ENCODE measurements at regions not wholly inside any gene's neighbourhood (a gene's known extent, or its start where the extent isn't known, plus 50 kb on each side); places are given as distances from the start of the nearest gene placed in this dataset.
"Not testable (repeated sequence)": the region's sequence is repeated elsewhere in the genome, so short reads cannot be mapped to it uniquely, and the experiment has no call there.

GRCh38 chr1:199561334-199561733 lies 466.2 kb upstream of the NR5A2 start:
- DNase-seq: no peak

- no peak for DNase-seq
Measured at GRCh38 chr1:199573047-199573446, 454.5 kb upstream of the NR5A2 start.

- DNase-seq: no peak
Measured at GRCh38 chr1:199574950-199575349, 452.6 kb upstream of the NR5A2 start.

GRCh38 chr1:199580300-199580699 lies 447.2 kb upstream of the NR5A2 start:
- no peak for DNase-seq

- DNase-seq: no peak
Measured at GRCh38 chr1:199585392-199585791, 442.1 kb upstream of the NR5A2 start.

- no peak for DNase-seq
Measured at GRCh38 chr1:199590708-199591107, 436.8 kb upstream of the NR5A2 start.

GRCh38 chr1:199591468-199591867 lies 436.0 kb upstream of the NR5A2 start:
- DNase-seq: no peak

- no peak for DNase-seq
Measured at GRCh38 chr1:199593475-199593874, 434.0 kb upstream of the NR5A2 start.

GRCh38 chr1:199596448-199596847 lies 431.1 kb upstream of the NR5A2 start:
- not testable (repeated sequence) for DNase-seq

GRCh38 chr1:199597152-199597551 lies 430.4 kb upstream of the NR5A2 start:
- no peak for DNase-seq

- no peak for DNase-seq
Measured at GRCh38 chr1:199608414-199608813, 419.1 kb upstream of the NR5A2 start.

- DNase-seq: peak; percentile 63
Measured at GRCh38 chr1:199612976-199613774, 414.3 kb upstream of the NR5A2 start.

- DNase-seq: no peak
Measured at GRCh38 chr1:199616947-199617346, 410.6 kb upstream of the NR5A2 start.

- no peak for DNase-seq
Measured at GRCh38 chr1:199619223-199619622, 408.3 kb upstream of the NR5A2 start.

GRCh38 chr1:199626228-199626627 lies 401.3 kb upstream of the NR5A2 start:
- DNase-seq: not testable (repeated sequence)

- no peak for DNase-seq
Measured at GRCh38 chr1:199629624-199630023, 397.9 kb upstream of the NR5A2 start.

- no peak for DNase-seq
Measured at GRCh38 chr1:199639453-199639852, 388.1 kb upstream of the NR5A2 start.

- no peak for DNase-seq
Measured at GRCh38 chr1:199641531-199641930, 386.0 kb upstream of the NR5A2 start.

- DNase-seq: no peak
Measured at GRCh38 chr1:199644912-199645311, 382.6 kb upstream of the NR5A2 start.

GRCh38 chr1:199646761-199647160 lies 380.7 kb upstream of the NR5A2 start:
- no peak for DNase-seq

- no peak for DNase-seq
Measured at GRCh38 chr1:199657449-199657848, 370.1 kb upstream of the NR5A2 start.

GRCh38 chr1:199660071-199660470 lies 367.4 kb upstream of the NR5A2 start:
- DNase-seq: no peak

- DNase-seq: no peak
Measured at GRCh38 chr1:199665371-199665770, 362.1 kb upstream of the NR5A2 start.

GRCh38 chr1:199667089-199667488 lies 360.4 kb upstream of the NR5A2 start:
- no peak for DNase-seq

GRCh38 chr1:199669916-199670315 lies 357.6 kb upstream of the NR5A2 start:
- no peak for DNase-seq
